HG02981 (cell line): ENCODE measurements at regions not wholly inside any gene's neighbourhood (a gene's known extent, or its start where the extent isn't known, plus 50 kb on each side); places are given as distances from the start of the nearest gene placed in this dataset.
"Not testable (repeated sequence)": the region's sequence is repeated elsewhere in the genome, so short reads cannot be mapped to it uniquely, and the experiment has no call there.

Experiments used
- ATAC-seq: cut with Tn5 transposase; IDR thresholded peaks from one replicate; pipeline ENCODE4 v1.9.1; 2021; ENCODE audit warnings: mild to moderate bottlenecking, moderate library complexity; ENCODE audit not compliant: unreplicated experiment

- no peak for ATAC-seq
These were observed 61.0 kb upstream of the SMIM30 start for GRCh38 chr7:113179313-113179712.

DNA sequence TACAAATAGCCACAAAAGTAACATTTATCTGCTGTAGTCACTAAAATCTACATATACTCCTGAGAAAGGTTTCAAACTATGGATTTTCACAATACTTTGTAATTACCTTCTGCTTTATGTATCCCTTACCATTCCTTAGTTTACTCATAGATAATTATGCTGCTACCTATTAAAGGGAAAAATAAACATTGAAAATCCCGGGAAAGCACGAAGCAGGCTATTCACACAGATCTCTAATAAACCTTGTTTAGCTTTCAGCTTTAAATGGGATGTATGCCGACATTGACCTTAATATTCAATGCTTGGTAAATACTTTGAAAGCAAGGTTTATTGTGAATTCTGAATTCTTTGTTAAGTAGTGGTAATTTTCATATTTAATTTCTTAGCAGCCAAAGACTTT, 58.5 kb upstream of the SMIM30 start:
- ATAC-seq: no peak

DNA sequence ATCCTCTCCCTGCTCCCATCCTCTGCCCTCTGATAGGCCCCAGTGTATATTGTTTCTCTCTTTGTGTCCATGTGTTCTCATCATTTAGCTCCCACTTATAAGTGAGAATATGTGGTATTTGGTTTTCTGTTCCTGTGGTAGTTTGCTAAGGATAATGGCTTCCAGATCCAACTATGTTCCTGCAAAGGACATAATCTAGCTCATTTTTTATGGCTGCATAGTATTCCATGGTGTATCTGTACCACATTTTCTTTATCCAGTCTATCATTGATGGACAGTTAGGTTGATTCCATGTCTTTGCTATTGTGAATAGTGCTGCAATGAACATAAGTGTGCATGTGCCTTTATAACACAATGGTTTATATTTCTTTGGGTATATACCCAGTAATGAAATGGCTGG, 57.8 kb upstream of the SMIM30 start:
- ATAC-seq: not testable (repeated sequence)

GRCh38 chr7:113175525-113176104, 57.3 kb upstream of the SMIM30 start:
- no peak for ATAC-seq

- ATAC-seq: no peak
These were observed 54.4 kb upstream of the SMIM30 start for GRCh38 chr7:113172726-113173125.

DNA sequence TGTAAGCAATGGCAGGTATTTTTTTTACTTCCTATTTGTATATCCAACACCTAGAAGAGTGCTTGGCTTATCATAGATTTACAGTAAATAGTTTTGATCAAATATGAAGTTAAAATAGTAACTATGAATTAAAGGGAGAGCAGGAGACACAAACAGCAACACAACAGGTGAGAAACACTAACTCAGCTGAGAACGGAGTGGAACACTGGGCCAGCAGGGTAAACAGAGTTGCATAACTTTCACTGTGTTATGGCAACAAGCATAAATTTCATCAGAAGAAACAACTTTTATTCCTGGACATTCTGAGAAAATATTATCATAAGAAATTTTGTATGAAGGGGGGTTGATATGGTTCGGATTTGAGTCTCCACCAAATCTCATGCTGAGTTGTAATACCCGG, 52.2 kb upstream of the SMIM30 start:
- no peak for ATAC-seq
